ENCODE measurements at regions not wholly inside any gene's neighbourhood (a gene's known extent, or its start where the extent isn't known, plus 50 kb on each side); places are given as distances from the start of the nearest gene placed in this dataset.

DNA sequence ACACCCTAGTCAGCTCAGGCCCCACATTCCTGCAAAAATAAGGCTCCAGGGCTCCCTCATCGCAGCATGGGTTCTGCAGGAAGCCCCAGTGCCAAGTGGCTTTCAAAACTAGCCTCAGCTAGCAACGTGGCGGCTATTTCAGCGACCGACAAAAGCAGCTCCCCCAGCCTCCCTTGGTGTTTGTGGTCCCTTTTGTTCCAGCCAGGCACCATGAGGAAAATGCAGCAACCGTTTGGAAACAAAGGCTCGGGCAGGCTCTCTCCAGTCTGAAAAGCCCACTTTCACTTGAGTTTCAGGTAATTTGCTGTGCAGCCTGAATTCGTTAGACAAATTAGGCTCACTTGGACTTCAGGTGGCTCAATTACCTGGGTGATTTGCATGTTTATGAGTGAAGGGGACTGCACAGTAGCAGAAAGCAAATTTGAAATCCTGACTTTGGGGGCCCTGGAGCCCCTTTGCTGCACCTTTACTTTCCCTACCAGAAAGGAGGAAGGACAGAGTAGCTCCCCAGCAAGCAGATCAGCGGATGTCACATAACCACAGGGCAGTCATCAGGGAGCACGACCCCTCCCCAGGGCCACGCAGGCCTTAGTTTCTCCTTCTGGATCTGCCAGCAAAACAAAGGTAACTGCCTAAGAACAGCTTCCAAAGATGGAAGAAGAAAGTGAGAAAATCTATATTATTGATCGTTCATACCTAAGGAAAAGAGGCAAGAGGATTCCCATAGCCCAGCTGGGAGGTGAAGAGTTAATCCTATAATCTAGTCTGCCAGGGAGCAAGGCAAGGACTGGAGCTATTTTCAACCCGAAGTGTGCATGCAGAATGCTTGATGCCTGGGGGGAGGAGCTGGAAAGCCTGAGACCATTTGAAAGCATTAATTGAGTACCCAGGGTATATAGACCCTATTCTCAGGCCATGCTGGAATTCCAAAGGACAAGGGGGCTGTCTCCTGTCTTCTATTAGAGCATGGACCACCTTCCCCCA is 143.1 kb upstream of the SDK2 start:
- DNase-seq (ENCODE audit: low spot score in 2 of 2, unreplicated experiment in 2 of 2), result no peak
- Mint-ChIP-seq H3K9me3 (no peaks in the 10 kb centered on the region), H3K4me3 (no peak overlapping the region), H3K27ac (no peak overlapping the region), H3K36me3 (no peaks in the 10 kb centered on the region), H3K27me3 (ENCODE audit: low read depth) (peaks cover 76% of the 10 kb centered on the region), H3K4me1 (peaks cover 12% of the 10 kb centered on the region)
- TF ChIP-seq, protein P1, sequence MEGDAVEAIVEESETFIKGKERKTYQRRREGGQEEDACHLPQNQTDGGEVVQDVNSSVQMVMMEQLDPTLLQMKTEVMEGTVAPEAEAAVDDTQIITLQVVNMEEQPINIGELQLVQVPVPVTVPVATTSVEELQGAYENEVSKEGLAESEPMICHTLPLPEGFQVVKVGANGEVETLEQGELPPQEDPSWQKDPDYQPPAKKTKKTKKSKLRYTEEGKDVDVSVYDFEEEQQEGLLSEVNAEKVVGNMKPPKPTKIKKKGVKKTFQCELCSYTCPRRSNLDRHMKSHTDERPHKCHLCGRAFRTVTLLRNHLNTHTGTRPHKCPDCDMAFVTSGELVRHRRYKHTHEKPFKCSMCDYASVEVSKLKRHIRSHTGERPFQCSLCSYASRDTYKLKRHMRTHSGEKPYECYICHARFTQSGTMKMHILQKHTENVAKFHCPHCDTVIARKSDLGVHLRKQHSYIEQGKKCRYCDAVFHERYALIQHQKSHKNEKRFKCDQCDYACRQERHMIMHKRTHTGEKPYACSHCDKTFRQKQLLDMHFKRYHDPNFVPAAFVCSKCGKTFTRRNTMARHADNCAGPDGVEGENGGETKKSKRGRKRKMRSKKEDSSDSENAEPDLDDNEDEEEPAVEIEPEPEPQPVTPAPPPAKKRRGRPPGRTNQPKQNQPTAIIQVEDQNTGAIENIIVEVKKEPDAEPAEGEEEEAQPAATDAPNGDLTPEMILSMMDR (IDR thresholded peaks at IDR 0.05; ENCODE audit: unreplicated experiment), result no peak

DNA sequence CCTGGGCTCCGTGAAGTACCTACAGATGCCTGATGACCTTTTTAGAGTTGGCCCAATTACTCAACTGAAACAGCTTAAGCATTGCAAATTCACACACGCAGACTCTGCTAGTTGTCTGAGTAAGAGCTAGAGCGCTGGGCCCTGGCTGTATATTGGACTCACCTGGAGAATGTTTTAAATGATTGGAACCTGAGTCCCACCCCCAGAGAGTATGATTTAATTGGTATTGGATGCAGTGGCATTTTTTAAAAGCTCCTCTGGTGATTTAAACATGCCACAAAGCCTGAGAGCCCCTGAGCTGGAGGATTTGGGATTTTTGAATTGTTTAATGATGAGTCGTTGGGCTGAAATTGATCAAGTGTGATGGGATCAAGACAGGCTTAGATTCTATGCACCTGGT is 143.9 kb upstream of the SDK2 start:
- Mint-ChIP-seq H3K27ac (no peak overlapping the region), H3K27me3 (ENCODE audit: low read depth) (peaks cover 76% of the 10 kb centered on the region), H3K4me3 (no peak overlapping the region), H3K4me1 (peaks cover 12% of the 10 kb centered on the region), H3K9me3 (no peaks in the 10 kb centered on the region), H3K36me3 (no peaks in the 10 kb centered on the region)
- TF ChIP-seq, protein P1 (IDR thresholded peaks at IDR 0.05; ENCODE audit: unreplicated experiment), result no peak
- no peak for DNase-seq (ENCODE audit: low spot score in 2 of 2, unreplicated experiment in 2 of 2)

DNA sequence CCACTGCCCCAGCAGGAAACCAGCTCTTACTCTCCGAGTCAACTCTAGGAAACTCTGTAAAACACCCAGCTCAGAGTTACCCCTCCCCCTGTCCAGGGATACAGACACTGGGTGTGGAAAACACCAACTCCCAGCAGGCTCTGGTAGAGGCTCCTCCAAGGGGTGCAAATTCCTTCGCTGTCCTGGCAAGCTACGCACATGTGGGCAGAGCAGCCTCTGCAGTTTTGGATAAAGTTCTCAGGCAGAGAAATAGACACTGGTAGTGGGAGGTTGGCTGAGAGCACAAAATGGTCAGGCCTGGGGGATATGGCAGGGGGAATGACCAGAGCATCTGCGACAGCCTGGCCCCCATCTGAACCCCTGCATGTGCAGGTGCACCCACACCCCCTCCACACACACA is 146.9 kb upstream of the SDK2 start:
- peaks cover 8% of the 10 kb centered on the region for H3K4me1 Mint-ChIP-seq
- TF ChIP-seq, protein P1 (IDR thresholded peaks at IDR 0.05; ENCODE audit: unreplicated experiment), result no peak
- H3K27me3 Mint-ChIP-seq (ENCODE audit: low read depth), result peaks cover 73% of the 10 kb centered on the region
- H3K9me3 Mint-ChIP-seq, result no peaks in the 10 kb centered on the region
- H3K27ac Mint-ChIP-seq, result no peak overlapping the region
- no peaks in the 10 kb centered on the region for H3K36me3 Mint-ChIP-seq
- DNase-seq (ENCODE audit: low spot score in 2 of 2, unreplicated experiment in 2 of 2), result no peak
- H3K4me3 Mint-ChIP-seq, result no peak overlapping the region

DNA sequence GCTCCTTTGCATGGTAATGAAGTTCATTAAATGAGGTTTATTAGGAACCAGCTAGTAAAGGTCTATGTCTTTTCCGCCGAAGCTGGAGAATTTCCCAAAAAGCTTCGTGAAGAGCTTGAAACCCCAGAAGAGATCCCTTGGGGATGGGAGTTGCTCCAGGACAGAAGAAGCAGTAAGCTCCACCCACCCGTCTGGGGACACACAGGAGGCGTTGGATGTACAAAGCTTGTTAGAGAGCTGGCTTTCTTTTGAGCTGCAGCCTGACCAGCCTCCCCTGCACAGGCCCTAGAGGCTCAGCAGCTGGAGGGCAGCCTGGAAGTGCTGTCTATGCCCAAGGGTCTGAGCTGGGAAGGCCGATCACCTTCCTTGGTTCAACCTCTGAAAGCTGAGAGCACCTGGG is 147.4 kb upstream of the SDK2 start:
- no peak overlapping the region for H3K4me3 Mint-ChIP-seq
- H3K27me3 Mint-ChIP-seq (ENCODE audit: low read depth), result peaks cover 71% of the 10 kb centered on the region
- peaks cover 4% of the 10 kb centered on the region for H3K4me1 Mint-ChIP-seq
- H3K36me3 Mint-ChIP-seq, result no peaks in the 10 kb centered on the region
- no peaks in the 10 kb centered on the region for H3K9me3 Mint-ChIP-seq
- H3K27ac Mint-ChIP-seq, result no peak overlapping the region
- no peak for DNase-seq (ENCODE audit: low spot score in 2 of 2, unreplicated experiment in 2 of 2)
- TF ChIP-seq, protein P1 (IDR thresholded peaks at IDR 0.05; ENCODE audit: unreplicated experiment), result no peak

DNA sequence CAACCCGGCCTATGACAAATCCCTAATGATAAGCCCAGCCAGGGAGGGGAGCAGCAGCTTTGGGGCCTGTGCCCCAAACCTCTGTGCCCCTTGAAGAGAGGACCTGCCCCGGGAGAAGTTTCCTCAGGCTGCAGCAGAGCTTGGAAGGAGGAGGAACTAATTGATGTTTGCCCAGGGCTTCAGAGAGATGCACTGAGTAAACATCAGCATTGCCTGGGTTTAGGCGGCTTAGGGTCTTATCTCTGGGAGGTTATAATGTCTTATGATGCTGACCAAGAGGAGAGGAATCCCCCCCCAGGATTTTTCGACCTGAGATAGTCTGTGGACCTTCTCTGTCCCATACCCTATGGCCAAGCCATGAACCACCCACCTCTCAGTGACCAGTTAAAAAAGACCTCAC is 148.7 kb upstream of the SDK2 start:
- Mint-ChIP-seq H3K36me3 (no peaks in the 10 kb centered on the region), H3K4me3 (no peak overlapping the region), H3K27ac (no peak overlapping the region), H3K4me1 (peaks cover under 1% of the 10 kb centered on the region), H3K9me3 (no peaks in the 10 kb centered on the region), H3K27me3 (ENCODE audit: low read depth) (peaks cover 68% of the 10 kb centered on the region)
- TF ChIP-seq, protein P1 (IDR thresholded peaks at IDR 0.05; ENCODE audit: unreplicated experiment), result no peak
- DNase-seq (ENCODE audit: low spot score in 2 of 2, unreplicated experiment in 2 of 2), result peak in 1 of 2 experiments; percentile 26
